Glomerular visceral epithelial cell (primary cell): ENCODE measurements at regions not wholly inside any gene's neighbourhood (a gene's known extent, or its start where the extent isn't known, plus 50 kb on each side); places are given as distances from the start of the nearest gene placed in this dataset.

Experiments
- DNase-seq: peaks from one replicate; pipeline ENCODE4 v3.0.0-alpha.2; 2016; ENCODE audit errors: extremely low spot score

- DNase-seq = no peak
Measured at GRCh38 chr11:28690746-28691145, 582.6 kb downstream of the METTL15 start.

DNA sequence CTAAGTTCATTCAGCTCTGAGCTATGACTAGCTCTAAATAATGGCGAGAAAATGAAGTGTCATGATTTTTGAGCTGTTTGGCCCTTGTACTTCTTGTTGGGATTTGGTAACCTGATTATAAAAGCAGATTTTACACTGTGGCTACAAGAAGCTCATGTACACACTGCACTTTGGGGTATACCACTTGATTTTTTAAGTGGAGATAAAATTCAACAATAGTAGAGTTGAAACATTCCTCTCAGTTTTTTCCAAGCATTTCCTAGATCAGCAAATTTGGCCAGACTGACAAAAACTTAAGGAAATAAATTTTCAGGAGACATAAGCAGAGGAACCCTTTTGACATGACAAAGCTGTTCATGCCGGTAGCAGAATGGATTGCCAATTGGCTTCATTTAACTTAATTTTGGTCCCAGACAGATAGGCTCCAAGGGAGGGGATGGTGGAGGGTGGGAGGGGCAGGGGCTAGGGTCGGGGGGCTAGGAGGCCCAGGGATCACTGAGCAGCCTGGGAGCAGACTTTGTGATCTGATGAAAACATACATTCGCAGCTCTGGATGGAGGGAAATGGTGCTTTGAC, 575.9 kb downstream of the METTL15 start:
- no peak for DNase-seq

DNA sequence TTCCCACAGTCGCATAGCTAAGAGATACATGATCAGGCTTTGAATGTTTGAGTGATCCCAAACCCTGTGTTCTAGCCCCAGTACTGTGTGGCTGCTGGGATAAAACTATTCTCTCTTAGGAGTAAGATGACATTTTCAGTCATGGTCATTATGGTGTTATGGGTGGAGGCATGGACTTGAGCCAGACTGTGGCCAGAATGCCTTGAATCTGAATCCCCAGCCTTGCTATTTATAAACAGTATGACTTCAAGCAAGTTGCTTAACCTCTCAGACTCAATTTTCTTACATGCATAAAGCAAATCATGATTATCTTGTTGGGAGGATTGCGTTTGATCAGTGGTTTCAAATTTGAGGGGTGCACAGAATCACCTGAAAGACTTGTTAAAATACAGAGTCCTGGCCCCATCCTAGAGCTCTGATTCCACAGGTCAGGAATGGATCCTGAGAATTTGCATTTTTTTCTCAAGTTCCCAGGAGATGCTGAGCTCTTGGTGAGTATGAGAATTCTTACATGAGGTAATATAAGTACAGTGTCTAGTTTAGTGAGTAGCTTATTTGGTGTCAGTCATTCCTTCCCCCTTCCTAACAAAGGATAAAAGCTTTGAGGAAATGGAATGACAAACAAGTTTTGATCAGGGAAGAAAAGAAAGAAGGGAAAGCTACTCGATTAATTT, 571.7 kb downstream of the METTL15 start:
- DNase-seq = no peak

DNA sequence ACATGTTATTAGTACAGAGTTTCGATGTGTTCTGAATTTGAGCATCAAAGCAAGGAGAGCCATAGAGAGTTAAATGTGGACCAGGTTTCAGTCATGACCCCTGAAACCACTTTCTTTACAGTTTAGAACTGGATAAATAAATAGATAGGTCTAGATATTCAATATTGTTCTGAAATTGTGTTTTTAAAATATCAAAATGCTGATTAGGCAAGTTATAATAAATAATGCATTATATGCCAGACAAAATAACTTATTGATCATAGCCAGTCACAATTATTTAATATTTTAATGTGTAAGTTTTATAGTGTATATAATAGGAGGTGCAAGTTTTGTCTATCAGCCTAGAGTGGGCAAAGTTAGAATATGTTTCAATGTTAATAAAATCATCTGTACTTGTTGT, 569.5 kb downstream of the METTL15 start:
- no peak for DNase-seq

DNA sequence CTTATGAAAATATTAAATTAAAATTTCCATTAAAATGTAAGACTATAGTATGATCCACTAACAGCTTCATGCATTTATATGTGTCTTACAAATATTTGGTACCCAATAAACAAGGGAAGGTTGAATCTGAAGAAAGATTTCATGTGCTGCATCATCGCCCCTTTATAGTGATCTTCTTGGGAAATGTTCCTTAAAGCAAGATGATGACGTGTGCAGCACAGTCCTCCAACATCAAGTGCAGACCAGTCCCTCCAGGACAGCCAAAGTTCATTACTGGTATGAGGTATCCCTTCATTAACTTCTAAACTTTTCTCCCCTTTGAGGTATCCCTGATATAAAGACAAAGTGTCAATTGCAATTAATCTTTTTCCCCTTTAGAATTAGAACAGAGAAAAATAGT, 567.0 kb downstream of the METTL15 start:
- no peak for DNase-seq

GRCh38 chr11:28674433-28675103, 566.4 kb downstream of the METTL15 start:
- DNase-seq = peak; percentile 24

GRCh38 chr11:28673691-28674432, 565.7 kb downstream of the METTL15 start:
- peak; percentile 43 for DNase-seq

DNA sequence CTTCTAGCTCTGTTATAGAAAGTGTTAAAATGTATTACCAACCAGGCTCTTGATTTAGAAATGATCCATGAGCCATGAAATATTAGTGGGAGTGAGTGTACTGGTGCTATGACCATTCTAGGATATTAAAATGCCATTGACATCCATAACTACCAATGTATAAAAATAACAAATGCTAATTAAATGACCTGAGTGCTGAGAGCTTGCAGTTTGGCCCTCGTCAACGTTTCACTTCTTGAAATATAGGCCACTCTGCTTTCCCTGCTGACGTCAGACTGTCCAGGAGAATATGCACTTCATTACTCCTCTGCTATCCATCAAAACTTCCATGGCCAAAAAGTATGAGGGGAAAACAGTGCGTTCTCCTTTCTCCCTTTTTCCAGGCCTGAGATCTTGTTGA, 563.1 kb downstream of the METTL15 start:
- no peak for DNase-seq

DNA sequence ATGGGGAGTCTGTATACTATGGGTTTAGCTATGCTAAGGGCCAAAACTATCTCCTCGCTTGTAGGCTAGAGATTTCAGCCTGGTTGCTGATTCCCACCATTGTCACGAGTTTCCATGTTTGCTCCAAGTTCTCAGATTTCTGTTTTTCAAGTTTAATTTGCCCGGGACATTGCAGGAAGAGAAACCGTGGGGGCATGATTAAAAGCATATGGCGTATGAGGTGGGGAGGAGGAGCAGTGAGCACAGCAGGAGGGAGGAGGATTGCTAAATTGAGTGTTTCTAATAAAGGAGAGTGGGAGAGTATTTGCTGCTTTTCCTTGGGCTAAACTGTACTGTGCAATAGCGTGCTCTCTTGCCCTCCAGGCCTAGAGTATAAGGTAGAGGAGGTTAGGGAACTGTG, 558.4 kb downstream of the METTL15 start:
- no peak for DNase-seq

GRCh38 chr11:28659716-28660348, 551.6 kb downstream of the METTL15 start:
- no peak for DNase-seq

DNA sequence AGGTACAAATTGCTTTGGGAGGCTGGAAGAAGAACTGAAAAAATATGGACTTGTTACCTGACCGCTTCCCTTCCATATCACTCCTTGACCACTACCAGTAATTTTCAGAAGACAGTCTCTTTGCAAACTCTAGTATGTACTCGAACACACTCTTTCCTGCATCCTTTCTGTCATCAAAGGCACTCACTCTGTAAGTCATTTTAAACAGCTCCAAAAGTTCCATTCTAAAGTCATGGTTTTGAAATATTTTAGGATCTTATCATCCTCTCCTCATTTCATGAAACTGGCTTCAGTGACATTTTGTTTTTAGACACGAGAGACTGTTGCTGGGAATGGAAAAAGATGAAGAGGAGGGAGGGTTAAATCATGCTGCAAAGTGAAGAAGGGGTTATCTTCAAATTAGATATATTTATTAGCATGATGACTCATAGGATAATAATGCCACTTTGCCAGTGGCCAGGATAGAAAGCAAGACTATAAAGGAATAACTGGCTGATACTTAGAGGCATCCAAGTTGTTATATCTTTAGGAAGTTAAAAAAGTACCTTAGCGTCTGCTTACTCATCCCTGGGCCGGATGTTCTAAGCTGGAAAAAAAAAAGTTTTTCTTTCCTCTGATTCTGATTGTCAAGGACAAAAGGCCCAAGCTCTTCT, 549.3 kb downstream of the METTL15 start:
- DNase-seq = peak; percentile 9

DNA sequence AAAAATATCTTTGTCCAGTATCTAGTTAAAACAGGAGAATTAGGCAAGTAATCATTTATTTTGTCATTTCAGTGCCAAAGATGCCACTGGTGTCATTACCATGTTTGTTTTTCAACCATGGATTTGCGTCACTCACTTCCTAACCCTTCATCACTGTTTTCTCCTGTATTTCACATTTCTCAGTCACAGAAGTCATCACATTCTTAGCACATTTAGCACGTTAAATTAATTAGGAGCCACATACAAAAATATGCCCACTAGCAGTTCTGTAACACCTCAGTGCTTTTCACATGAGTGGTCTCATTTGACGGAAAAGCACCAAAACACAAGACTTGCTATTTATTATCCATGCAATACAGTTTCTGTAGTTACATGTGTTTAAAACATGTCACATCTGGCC, 546.0 kb downstream of the METTL15 start:
- no peak for DNase-seq

- no peak for DNase-seq
Measured at GRCh38 chr11:28649922-28650321, 541.7 kb downstream of the METTL15 start.

- DNase-seq = no peak
Measured at GRCh38 chr11:28636566-28636965, 528.4 kb downstream of the METTL15 start.

DNA sequence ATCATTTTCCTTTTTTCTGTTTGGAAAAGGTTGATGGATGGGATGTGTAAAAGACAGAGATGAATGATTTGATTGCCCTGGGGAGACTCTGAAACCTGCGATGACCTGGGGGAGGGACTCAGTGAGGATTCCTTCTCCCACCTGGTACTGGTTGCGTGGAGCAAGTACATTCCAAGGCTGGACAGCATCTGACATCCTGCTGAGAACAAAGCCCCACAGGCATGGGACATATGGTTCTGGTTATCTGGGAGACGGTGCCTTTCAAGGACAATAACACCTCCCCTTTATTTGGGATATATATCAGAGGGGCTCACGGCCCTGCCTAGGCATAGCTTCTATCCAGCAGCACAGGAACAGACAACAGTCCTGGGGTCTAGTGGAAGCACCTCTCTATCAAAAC, 527.8 kb downstream of the METTL15 start:
- no peak for DNase-seq

DNA sequence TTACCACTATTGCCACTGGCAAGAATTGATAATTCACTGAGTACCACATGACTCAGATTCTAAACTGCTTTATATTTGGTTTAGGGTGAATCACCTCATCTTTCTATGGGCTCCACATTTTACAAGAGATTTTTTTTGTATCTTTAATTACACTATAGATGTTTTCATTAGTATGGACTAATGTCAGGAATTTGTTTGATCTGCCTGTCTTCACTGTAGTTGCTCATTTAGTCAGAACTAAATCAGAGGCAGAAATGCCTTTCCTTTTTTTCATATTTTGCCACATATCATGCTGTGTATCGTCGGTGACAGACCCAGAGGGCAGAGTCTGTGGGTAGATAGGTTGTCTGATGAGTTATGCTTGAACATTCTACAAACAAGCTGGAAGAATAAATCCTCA, 524.1 kb downstream of the METTL15 start:
- DNase-seq = no peak

- DNase-seq = no peak
Measured at GRCh38 chr11:28631148-28631547, 523.0 kb downstream of the METTL15 start.

DNA sequence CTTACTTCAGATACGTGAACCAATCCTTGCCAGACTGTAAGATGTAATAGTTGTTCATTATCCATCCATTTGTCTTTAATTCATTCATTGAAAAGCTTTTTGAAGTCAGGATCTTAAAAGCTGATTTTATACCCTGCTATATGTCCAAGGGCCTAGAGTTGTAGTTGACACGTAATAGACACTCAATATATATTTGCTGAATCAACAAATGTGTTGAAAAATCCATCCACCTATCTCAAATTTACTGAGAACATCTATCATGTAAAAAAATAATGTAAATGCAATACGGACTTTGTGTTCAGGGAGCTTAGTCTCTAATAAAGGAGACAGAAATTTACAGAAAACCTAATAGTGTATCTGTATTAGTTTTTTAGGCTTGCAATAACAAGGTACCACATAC, 521.0 kb downstream of the METTL15 start:
- no peak for DNase-seq

- no peak for DNase-seq
Measured at GRCh38 chr11:28628412-28628811, 520.2 kb downstream of the METTL15 start.

DNA sequence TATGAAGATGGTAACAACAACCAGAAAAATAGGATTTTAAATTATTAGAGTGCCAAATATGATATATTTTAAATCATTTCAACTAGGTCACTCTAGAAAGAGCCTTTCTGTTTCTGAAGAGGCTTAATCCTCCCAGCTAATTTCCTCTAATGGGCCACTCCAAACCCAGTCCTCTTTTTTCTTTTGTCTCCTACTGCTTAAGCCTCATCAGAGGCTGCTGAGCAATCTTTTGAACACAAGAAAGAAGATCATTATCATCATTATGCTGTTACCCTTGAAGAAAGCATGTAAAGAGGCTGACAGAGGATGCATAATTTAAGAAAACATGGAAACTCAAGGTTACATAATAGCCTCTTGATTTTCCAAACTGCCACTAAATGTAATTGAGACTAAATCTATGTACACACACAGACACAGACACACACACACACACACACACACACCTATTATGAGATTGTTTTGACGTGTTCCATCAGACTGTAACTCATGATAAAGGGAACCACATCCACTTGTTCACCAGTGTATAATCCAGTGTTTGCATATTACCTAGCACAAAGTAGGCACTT, 519.6 kb downstream of the METTL15 start:
- no peak for DNase-seq

- no peak for DNase-seq
Measured at GRCh38 chr11:28625532-28625931, 517.3 kb downstream of the METTL15 start.
